GM23248 (cell line): ENCODE measurements at regions not wholly inside any gene's neighbourhood (a gene's known extent, or its start where the extent isn't known, plus 50 kb on each side); places are given as distances from the start of the nearest gene placed in this dataset.

Experiments
- DNase-seq: peaks from one replicate; pipeline ENCODE4 v3.0.0-alpha.2; 2015
- H2AFZ ChIP-seq: fragments of 200-600 bp; sonication (generic); 2 replicates; pipeline ENCODE4 v1.6.1; 2016; ENCODE audit warnings: antibody characterized with exemption
- H3F3A ChIP-seq: fragments of 200-600 bp; sonication (generic); 2 replicates; pipeline ENCODE4 v1.6.1; 2016; ENCODE audit warnings: mild to moderate bottlenecking, antibody characterized with exemption, mixed run types; ENCODE audit not compliant: insufficient read depth
- H3K27ac ChIP-seq: fragments of 200-600 bp; sonication (generic); 2 replicates; pipeline ENCODE4 v1.5.1; 2016; ENCODE audit warnings: mild to moderate bottlenecking
- H3K27me3 ChIP-seq: fragments of 200-600 bp; sonication (generic); replicated peaks from 2 replicates; pipeline ENCODE4 v1.6.1; 2016; ENCODE audit warnings: mild to moderate bottlenecking; ENCODE audit not compliant: insufficient read depth
- H3K36me3 ChIP-seq: fragments of 200-600 bp; sonication (generic); 2 replicates; pipeline ENCODE4 v1.6.1; 2016; ENCODE audit warnings: low read depth, mild to moderate bottlenecking
- H3K4me1 ChIP-seq: fragments of 200-600 bp; sonication (generic); 2 replicates; pipeline ENCODE4 v1.6.1; 2016; ENCODE audit warnings: mild to moderate bottlenecking; ENCODE audit not compliant: insufficient read depth
- H3K4me2 ChIP-seq: fragments of 200-600 bp; sonication (generic); one replicate; pipeline ENCODE4 v1.6.1; 2016; ENCODE audit warnings: mild to moderate bottlenecking; ENCODE audit not compliant: unreplicated experiment
- H3K4me3 ChIP-seq: fragments of 200-600 bp; sonication (generic); 2 replicates; pipeline ENCODE4 v1.5.1; 2016; ENCODE audit warnings: mild to moderate bottlenecking
- H3K79me2 ChIP-seq: fragments of 200-600 bp; sonication (generic); 2 replicates; pipeline ENCODE4 v1.6.1; 2016; ENCODE audit warnings: mild to moderate bottlenecking; ENCODE audit not compliant: insufficient read depth
- H3K9ac ChIP-seq: fragments of 200-600 bp; sonication (generic); 2 replicates; pipeline ENCODE4 v1.6.1; 2016; ENCODE audit warnings: mild to moderate bottlenecking
- H3K9me2 ChIP-seq: fragments of 200-600 bp; sonication (generic); 2 replicates; pipeline ENCODE4 v1.6.1; 2016; ENCODE audit warnings: mixed run types, mild to moderate bottlenecking, moderate library complexity; ENCODE audit not compliant: insufficient read depth
- H3K9me3 ChIP-seq: fragments of 200-600 bp; sonication (generic); one replicate; pipeline ENCODE4 v1.6.1; 2017; ENCODE audit warnings: low read depth
- H4K20me1 ChIP-seq: fragments of 200-600 bp; sonication (generic); 2 replicates; pipeline ENCODE4 v1.6.0; 2016; ENCODE audit not compliant: insufficient read depth
- EZH2 ChIP-seq: fragments of 200-600 bp; sonication (generic); IDR thresholded peaks from 2 replicates; pipeline ENCODE4 v1.6.1; 2018; ENCODE audit warnings: antibody characterized with exemption, mild to moderate bottlenecking; ENCODE audit not compliant: insufficient read depth, poor library complexity, severe bottlenecking
- EZH2phosphoT487 ChIP-seq: fragments of 200-600 bp; sonication (generic); IDR thresholded peaks from 2 replicates; pipeline ENCODE4 v1.6.1; 2018; ENCODE audit warnings: antibody characterized with exemption, moderate library complexity, mild to moderate bottlenecking, low read depth; ENCODE audit not compliant: insufficient read depth
- WGBS, 2 experiments: methylation state at CpG; one replicate each; pipeline ENCODE4 v1.1.6; 2015 to 2017; ENCODE audit warnings: low lambda C conversion rate in 2 of 2, low coverage in 1 of 2; ENCODE audit errors: missing lambda C conversion rate in 2 of 2; 5-methylcytosine and 5-hydroxymethylcytosine counted together
- in situ Hi-C: fragments of 300-500 bp; cut with MboI; formaldehyde crosslinking; loops from 2 replicates; pipeline ENCODE4 v1.15.0; 2020

- H3K4me3 ChIP-seq = no peak overlapping the region
- peaks cover 24% of the 10 kb centered on the region for H3F3A ChIP-seq
- H3K9me2 ChIP-seq = no peaks in the 10 kb centered on the region
- peaks cover 34% of the 10 kb centered on the region for H3K4me1 ChIP-seq
- WGBS, 2 experiments = 81 to 88% methylated on average over 4 of the region's 4 CpGs
- no peaks in the 10 kb centered on the region for H3K9me3 ChIP-seq
- H3K36me3 ChIP-seq = no peaks in the 10 kb centered on the region
- H3K79me2 ChIP-seq = peaks cover 86% of the 10 kb centered on the region
- H4K20me1 ChIP-seq = no peaks in the 10 kb centered on the region
- in situ Hi-C loops = no loop called here
- H3K27me3 ChIP-seq = no peaks in the 10 kb centered on the region
- no peak overlapping the region for H2AFZ ChIP-seq
- no peak for DNase-seq
- no peak overlapping the region for H3K27ac ChIP-seq
- TF ChIP-seq EZH2 (no peak), EZH2phosphoT487 (no peak)
- H3K9ac ChIP-seq = no peak overlapping the region
- no peak overlapping the region for H3K4me2 ChIP-seq
Observed at GRCh38 chr3:159850481-159850880, 138.2 kb upstream of the IL12A start.

GRCh38 chr3:159852266-159852665 is 136.4 kb upstream of the IL12A start:
- peak overlapping the region; percentile 52 for H3K9ac ChIP-seq
- H3K36me3 ChIP-seq = no peaks in the 10 kb centered on the region
- H3K4me3 ChIP-seq = peak overlapping the region; percentile 51; the same call in 1 of the 2 replicates
- no peak for TF ChIP-seq EZH2
- TF ChIP-seq EZH2phosphoT487 = no peak
- peaks cover 85% of the 10 kb centered on the region for H3K79me2 ChIP-seq
- in situ Hi-C loops = no loop called here
- H3K27me3 ChIP-seq = no peaks in the 10 kb centered on the region
- H3K9me3 ChIP-seq = no peaks in the 10 kb centered on the region
- peak overlapping the region; percentile 59 for H3K4me2 ChIP-seq
- H2AFZ ChIP-seq = no peak overlapping the region
- 43 to 49% methylated on average over 2 of the region's 2 CpGs for WGBS, 2 experiments
- peaks cover 24% of the 10 kb centered on the region for H3F3A ChIP-seq
- no peak for DNase-seq
- H4K20me1 ChIP-seq = no peaks in the 10 kb centered on the region
- peaks cover 41% of the 10 kb centered on the region for H3K4me1 ChIP-seq
- peak overlapping the region; percentile 63 for H3K27ac ChIP-seq
- no peaks in the 10 kb centered on the region for H3K9me2 ChIP-seq

- 34 to 50% methylated on average over 10 to 11 of the region's 11 CpGs for WGBS, 2 experiments
- Histone ChIP-seq H3K9me3 (no peaks in the 10 kb centered on the region), H3K9me2 (no peaks in the 10 kb centered on the region), H2AFZ (peak overlapping the region; percentile 55), H3K36me3 (no peaks in the 10 kb centered on the region), H3K27ac (peak overlapping the region; percentile 63), H3K79me2 (peaks cover 85% of the 10 kb centered on the region), H3K4me2 (peak overlapping the region; percentile 59), H3K4me3 (peak overlapping the region; percentile 51), H3K9ac (peak overlapping the region; percentile 52), H3F3A (peaks cover 24% of the 10 kb centered on the region), H3K4me1 (peaks cover 41% of the 10 kb centered on the region), H3K27me3 (no peaks in the 10 kb centered on the region), H4K20me1 (no peaks in the 10 kb centered on the region)
- in situ Hi-C loops = no loop called here
- peak; percentile 50 for DNase-seq
- TF ChIP-seq EZH2phosphoT487 (no peak), EZH2 (no peak)
Observed at GRCh38 chr3:159852821-159853505, 135.7 kb upstream of the IL12A start.

- in situ Hi-C loops = no loop called here
- TF ChIP-seq EZH2 (no peak), EZH2phosphoT487 (no peak)
- H3K9ac ChIP-seq = no peak overlapping the region
Observed at GRCh38 chr3:159853506-159853864, 135.2 kb upstream of the IL12A start.

GRCh38 chr3:159854500-159855124 is 134.0 kb upstream of the IL12A start:
- Histone ChIP-seq H3K79me2 (peaks cover 85% of the 10 kb centered on the region), H3K4me1 (peaks cover 41% of the 10 kb centered on the region), H3K9me3 (no peaks in the 10 kb centered on the region), H3K9ac (0 out of 2 replicates have a peak overlapping the region, but pooled peaks have one; percentile 3), H3K36me3 (no peaks in the 10 kb centered on the region), H3K4me2 (peak overlapping the region; percentile 59), H2AFZ (no peak overlapping the region), H3K4me3 (peak overlapping the region; percentile 51), H3K27ac (peak overlapping the region; percentile 63), H3K9me2 (no peaks in the 10 kb centered on the region), H4K20me1 (no peaks in the 10 kb centered on the region), H3F3A (peaks cover 24% of the 10 kb centered on the region), H3K27me3 (no peaks in the 10 kb centered on the region)
- 15 to 17% methylated on average over 8 of the region's 8 CpGs for WGBS, 2 experiments
- peak; percentile 95 for DNase-seq
- no peak for TF ChIP-seq EZH2
- TF ChIP-seq EZH2phosphoT487 = no peak
- in situ Hi-C loops = no loop called here

More at GRCh38 chr3:159853506-159853864, 135.2 kb upstream of the IL12A start:
- H3K9me3 ChIP-seq = no peaks in the 10 kb centered on the region
- no peaks in the 10 kb centered on the region for H3K36me3 ChIP-seq
- H2AFZ ChIP-seq = no peak overlapping the region
- DNase-seq = no peak
- peak overlapping the region; percentile 59 for H3K4me2 ChIP-seq
- H3K79me2 ChIP-seq = peaks cover 85% of the 10 kb centered on the region
- peak overlapping the region; percentile 63 for H3K27ac ChIP-seq
- no peaks in the 10 kb centered on the region for H4K20me1 ChIP-seq
- peak overlapping the region; percentile 51 for H3K4me3 ChIP-seq
- peaks cover 41% of the 10 kb centered on the region for H3K4me1 ChIP-seq
- no peaks in the 10 kb centered on the region for H3K9me2 ChIP-seq
- H3K27me3 ChIP-seq = no peaks in the 10 kb centered on the region
- peaks cover 24% of the 10 kb centered on the region for H3F3A ChIP-seq
